ENCODE measurements at regions not wholly inside any gene's neighbourhood (a gene's known extent, or its start where the extent isn't known, plus 50 kb on each side); places are given as distances from the start of the nearest gene placed in this dataset.

GRCh38 chr6:3526962-3527650 lies 70.3 kb upstream of the SLC22A23 start:
- TF ChIP-seq, protein P1, sequence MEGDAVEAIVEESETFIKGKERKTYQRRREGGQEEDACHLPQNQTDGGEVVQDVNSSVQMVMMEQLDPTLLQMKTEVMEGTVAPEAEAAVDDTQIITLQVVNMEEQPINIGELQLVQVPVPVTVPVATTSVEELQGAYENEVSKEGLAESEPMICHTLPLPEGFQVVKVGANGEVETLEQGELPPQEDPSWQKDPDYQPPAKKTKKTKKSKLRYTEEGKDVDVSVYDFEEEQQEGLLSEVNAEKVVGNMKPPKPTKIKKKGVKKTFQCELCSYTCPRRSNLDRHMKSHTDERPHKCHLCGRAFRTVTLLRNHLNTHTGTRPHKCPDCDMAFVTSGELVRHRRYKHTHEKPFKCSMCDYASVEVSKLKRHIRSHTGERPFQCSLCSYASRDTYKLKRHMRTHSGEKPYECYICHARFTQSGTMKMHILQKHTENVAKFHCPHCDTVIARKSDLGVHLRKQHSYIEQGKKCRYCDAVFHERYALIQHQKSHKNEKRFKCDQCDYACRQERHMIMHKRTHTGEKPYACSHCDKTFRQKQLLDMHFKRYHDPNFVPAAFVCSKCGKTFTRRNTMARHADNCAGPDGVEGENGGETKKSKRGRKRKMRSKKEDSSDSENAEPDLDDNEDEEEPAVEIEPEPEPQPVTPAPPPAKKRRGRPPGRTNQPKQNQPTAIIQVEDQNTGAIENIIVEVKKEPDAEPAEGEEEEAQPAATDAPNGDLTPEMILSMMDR (conservative IDR thresholded peaks at IDR 0.05 in 1 of 2, IDR thresholded peaks at IDR 0.05 in 1 of 2; ENCODE audit: extremely low read depth in 1 of 2, insufficient read depth in 1 of 2, low read depth in 1 of 2, low read length in 2 of 2), result no peak
- TF ChIP-seq EZH2 (IDR thresholded peaks at IDR 0.05; ENCODE audit: borderline replicate concordance, low read length), result no peak

Measured in mammary epithelial cell (primary cell).